ENCODE measurements at regions not wholly inside any gene's neighbourhood (a gene's known extent, or its start where the extent isn't known, plus 50 kb on each side); places are given as distances from the start of the nearest gene placed in this dataset.

- DNase-seq (ENCODE audit: low read depth in 4 of 4, low spot score in 2 of 4) = no peak
Measured at GRCh38 chr22:47608421-47608820, 846.0 kb downstream of the TBC1D22A start.

DNA sequence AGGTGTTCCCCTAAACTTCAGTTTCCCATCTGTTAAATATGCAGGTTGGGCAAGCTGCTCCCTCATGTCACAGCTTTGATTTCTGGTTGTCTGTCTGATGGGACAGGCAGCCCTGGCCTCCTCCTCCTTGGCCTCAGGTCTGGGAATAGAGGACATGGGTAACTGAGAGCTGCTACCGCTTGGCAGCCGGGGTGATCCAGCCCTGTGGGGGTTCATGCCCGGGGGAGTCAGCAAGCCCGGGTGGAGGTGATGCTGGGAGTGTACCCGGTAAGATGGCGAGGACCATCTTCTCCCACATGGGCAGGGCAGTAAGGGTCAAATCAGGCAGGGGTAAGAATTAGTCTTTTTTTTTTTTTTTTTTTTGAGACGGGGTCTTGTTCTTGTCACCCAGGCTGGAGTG is 845.0 kb downstream of the TBC1D22A start:
- DNase-seq (ENCODE audit: low read depth in 4 of 4, low spot score in 2 of 4) = no peak

GRCh38 chr22:47606426-47606825 is 844.0 kb downstream of the TBC1D22A start:
- no peak for DNase-seq (ENCODE audit: low read depth in 4 of 4, low spot score in 2 of 4)

- no peak for DNase-seq (ENCODE audit: low read depth in 4 of 4, low spot score in 2 of 4)
Measured at GRCh38 chr22:47605886-47606285, 843.4 kb downstream of the TBC1D22A start.

GRCh38 chr22:47605441-47605840 is 843.0 kb downstream of the TBC1D22A start:
- no peak for DNase-seq (ENCODE audit: low read depth in 4 of 4, low spot score in 2 of 4)

DNA sequence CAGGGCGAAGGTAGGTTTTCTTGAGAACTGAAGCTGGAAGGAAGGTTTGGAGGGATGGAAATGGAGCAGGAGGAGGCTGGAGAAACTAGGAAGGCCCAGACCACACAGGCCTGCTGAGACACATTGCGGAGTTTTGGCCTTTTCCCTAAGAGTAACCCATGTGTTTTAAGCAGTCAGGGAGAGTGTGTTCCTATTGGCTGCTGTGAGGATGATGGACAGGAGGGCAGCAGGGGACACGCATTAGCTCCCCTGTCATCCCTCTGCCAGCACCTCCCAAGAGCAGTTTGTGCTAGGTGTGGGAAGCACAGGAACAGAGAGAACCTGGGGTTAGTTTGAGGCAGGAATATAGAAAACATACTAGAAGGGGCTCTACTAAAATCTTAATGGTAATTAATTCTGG is 842.1 kb downstream of the TBC1D22A start:
- no peak for DNase-seq (ENCODE audit: low read depth in 4 of 4, low spot score in 2 of 4)

GRCh38 chr22:47602732-47603131 is 840.3 kb downstream of the TBC1D22A start:
- DNase-seq (ENCODE audit: low read depth in 4 of 4, low spot score in 2 of 4) = no peak

GRCh38 chr22:47601666-47602065 is 839.2 kb downstream of the TBC1D22A start:
- DNase-seq (ENCODE audit: low read depth in 4 of 4, low spot score in 2 of 4) = no peak

DNA sequence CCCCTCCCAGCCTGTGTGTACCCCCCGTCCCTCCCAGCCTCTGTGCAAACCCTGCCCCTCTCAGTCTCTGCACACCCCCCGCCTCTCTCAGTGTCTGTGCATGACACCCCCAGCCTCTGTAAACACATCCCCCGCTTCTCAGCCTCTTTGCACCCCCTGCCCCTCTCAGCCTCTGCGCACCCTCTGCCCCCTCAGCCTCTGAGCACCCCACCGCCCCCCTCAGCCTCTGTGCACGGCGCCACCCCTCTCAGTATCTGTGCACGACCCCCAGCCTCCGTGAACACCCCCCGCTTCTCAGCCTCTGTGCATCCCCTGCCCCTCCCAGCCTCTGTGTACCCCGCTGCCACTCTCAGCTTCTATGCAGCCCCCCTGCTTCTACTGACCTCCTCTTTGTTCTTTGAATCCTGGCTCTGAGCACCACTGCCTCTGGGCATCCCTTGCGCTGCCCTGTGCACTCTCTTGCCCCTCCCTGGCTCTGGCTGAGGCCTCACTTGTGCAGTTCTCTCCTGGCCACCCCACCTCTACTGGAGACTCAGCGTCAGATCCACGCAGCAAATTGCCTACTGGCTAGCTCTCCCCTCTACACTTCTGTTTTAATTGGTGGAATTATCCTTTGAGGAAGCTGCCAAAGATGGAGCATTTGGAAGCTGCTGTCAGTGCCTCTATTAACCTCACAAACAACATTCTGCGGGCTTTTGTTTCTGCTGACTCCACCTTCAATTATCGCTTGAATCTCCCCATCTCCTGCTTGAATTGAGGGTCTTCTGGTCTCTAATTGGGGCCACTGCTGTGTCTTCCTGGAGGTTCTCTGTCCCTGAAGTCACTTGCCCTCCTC is 838.6 kb downstream of the TBC1D22A start:
- no peak for DNase-seq (ENCODE audit: low read depth in 4 of 4, low spot score in 2 of 4)

DNA sequence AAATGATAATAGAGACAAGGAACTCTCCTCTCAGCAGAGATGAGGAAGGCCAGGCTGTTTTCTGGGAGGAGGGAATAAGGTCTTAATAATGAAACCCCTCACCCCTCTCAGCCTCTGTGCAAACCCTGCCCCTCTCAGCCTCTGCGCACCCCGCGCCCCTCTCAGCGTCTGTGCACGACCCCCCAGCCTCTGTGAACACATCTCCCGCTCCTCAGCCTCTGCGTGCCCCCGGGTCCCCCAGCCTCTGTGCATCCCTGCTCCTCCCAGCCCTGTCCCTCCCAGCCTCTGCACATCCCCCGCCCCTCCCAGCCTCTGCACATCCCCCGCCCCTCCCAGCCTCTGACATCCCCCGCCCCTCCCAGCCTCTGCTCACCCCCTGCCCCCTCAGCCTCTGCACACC is 837.8 kb downstream of the TBC1D22A start:
- DNase-seq (ENCODE audit: low read depth in 4 of 4, low spot score in 2 of 4) = no peak

GRCh38 chr22:47599753-47600152 is 837.3 kb downstream of the TBC1D22A start:
- no peak for DNase-seq (ENCODE audit: low read depth in 4 of 4, low spot score in 2 of 4)

DNA sequence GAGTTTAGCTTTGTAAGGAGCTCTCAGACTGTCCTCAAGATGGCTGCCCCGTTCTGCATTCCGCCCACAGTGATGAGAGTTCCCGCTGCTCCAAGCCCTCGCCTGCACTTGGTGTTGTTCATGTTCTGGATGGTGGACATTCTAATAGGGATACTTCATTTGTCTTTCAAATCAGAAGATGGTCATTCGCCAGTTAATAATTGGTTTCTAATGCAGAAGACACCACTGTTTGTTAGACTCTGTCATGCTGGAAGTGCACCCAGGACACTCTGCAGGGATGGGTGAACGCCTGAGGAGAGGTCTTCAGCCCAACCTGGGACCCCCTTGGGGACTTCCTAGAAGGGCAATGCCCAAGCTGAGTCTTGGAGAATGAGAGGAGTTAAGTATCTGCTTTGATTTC is 836.4 kb downstream of the TBC1D22A start:
- no peak for DNase-seq (ENCODE audit: low read depth in 4 of 4, low spot score in 2 of 4)

DNA sequence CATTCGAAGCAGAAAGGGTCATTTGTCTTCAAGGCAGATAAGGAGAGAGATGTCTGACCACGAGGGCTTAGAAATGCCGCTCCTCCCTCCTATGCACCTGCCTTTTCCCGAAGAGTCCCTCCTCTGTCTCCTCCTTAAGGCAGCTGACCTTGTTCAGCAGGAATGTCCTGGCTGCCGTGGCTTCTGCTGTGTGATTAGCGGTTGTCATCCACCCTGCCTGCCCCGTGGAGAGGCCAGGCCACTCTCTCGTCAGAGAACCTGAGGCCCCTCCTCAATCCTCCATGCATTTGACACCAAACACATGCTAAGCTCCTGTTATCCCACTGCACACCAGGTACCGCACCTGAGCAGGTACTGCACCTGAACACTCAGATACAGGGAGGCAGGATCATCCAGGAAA is 834.6 kb downstream of the TBC1D22A start:
- no peak for DNase-seq (ENCODE audit: low read depth in 4 of 4, low spot score in 2 of 4)

GRCh38 chr22:47596176-47596690 is 833.8 kb downstream of the TBC1D22A start:
- no peak for DNase-seq (ENCODE audit: low read depth in 4 of 4, low spot score in 2 of 4)

GRCh38 chr22:47594836-47595521 is 832.5 kb downstream of the TBC1D22A start:
- no peak for DNase-seq (ENCODE audit: low read depth in 4 of 4, low spot score in 2 of 4)

DNA sequence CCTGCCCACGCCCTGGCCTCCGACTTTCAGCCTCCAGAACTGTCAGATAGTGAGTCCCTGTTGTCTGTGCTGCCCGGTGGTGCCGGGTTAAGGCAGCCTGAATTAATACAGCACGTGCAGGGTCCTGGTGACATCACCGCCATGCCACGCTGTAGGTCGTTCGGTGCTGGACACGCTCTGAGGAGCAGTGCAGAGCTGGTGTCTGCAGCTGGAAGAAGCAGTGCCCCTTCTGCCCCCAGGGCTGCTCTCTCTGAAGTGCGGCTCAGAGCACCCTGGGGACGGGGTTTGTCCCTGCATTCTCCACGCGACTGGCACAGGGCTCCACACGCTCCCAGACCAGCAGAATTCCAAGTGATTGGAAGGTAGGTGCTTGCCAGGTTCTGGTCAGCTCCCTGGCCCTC is 831.5 kb downstream of the TBC1D22A start:
- DNase-seq (ENCODE audit: low read depth in 4 of 4, low spot score in 2 of 4) = no peak

GRCh38 chr22:47593291-47593690 is 830.8 kb downstream of the TBC1D22A start:
- no peak for DNase-seq (ENCODE audit: low read depth in 4 of 4, low spot score in 2 of 4)

- DNase-seq (ENCODE audit: low read depth in 4 of 4, low spot score in 2 of 4) = no peak
Measured at GRCh38 chr22:47592791-47593190, 830.3 kb downstream of the TBC1D22A start.

DNA sequence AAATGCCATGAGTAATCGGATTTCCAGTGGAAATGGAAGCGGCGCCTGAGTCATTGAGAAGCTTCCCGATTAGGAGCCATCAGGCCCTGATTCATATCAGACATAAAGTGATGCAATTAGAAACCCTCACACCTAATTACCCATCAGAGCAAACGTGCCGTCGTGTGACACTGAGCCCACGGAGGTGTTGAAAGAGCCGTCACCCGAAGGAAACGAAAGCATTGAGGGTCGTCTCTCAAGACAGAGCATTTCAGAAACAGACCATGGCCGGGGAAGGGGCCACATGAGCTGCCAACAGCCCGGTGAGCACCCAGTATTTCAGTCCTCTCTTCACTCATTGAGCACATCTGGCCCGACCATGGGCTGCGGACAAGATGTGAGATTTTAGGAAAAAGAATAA is 829.3 kb downstream of the TBC1D22A start:
- no peak for DNase-seq (ENCODE audit: low read depth in 4 of 4, low spot score in 2 of 4)

GRCh38 chr22:47591016-47591415 is 828.6 kb downstream of the TBC1D22A start:
- DNase-seq (ENCODE audit: low read depth in 4 of 4, low spot score in 2 of 4) = no peak

- no peak for DNase-seq (ENCODE audit: low read depth in 4 of 4, low spot score in 2 of 4)
Measured at GRCh38 chr22:47589271-47590250, 827.1 kb downstream of the TBC1D22A start.

Data from left renal cortex interstitium (tissue), 4 donors.